GM21367 (cell line): ENCODE measurements at regions not wholly inside any gene's neighbourhood (a gene's known extent, or its start where the extent isn't known, plus 50 kb on each side); places are given as distances from the start of the nearest gene placed in this dataset.

Experiments
- ATAC-seq: cut with Tn5 transposase; IDR thresholded peaks from one replicate; pipeline ENCODE4 v1.9.1; 2021; ENCODE audit not compliant: unreplicated experiment

GRCh38 chr18:42184685-42185477 is 229.8 kb downstream of the PIK3C3 start:
- no peak for ATAC-seq

GRCh38 chr18:42185486-42185885 is 230.5 kb downstream of the PIK3C3 start:
- no peak for ATAC-seq

GRCh38 chr18:42187611-42188380 is 232.8 kb downstream of the PIK3C3 start:
- ATAC-seq: peak; percentile 61

GRCh38 chr18:42190643-42191042 is 235.6 kb downstream of the PIK3C3 start:
- ATAC-seq: no peak

DNA sequence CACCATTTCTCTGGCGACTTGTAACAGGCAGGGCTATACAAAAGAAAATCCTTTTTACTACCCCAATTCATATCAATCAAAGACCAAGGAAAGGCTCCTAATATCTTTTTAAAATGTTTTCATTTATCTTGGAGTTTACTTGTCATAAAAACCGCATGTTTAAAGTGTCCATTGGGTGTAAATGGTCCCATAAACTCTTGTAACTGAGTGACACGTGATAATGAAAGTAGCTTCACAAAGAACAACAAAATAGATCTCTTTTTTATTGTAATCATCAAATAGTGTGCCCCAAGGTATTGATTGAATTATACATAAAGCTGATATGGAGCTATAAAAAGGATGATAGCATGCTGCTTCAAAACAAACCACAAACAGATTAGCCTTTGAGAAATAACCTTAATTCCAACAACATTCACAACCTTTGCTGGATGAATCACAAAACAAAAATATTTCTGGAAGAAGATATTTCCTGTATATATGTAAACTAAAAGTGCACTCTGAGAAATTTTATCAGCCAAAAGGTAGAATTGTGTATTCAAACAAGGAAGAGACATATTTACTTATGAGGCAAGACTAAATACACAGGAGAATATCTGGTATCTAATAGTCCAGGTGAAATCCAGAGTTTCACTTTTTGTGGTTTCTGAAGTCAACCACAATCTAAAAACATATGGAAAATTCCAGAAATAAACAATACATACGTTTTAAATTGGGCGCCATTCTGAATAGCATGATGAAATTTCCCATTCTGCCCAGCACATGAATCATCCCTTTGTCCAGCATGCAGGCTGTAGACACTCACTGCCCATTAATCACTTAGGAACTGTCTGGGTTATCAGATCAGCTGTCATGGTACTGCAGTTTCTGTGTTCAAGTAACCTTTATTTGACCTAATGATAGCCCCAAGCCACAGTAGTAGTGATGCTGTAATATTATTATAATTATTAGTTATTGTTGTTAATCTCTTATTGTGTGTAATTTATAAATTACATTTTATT is 237.5 kb downstream of the PIK3C3 start:
- ATAC-seq: no peak

DNA sequence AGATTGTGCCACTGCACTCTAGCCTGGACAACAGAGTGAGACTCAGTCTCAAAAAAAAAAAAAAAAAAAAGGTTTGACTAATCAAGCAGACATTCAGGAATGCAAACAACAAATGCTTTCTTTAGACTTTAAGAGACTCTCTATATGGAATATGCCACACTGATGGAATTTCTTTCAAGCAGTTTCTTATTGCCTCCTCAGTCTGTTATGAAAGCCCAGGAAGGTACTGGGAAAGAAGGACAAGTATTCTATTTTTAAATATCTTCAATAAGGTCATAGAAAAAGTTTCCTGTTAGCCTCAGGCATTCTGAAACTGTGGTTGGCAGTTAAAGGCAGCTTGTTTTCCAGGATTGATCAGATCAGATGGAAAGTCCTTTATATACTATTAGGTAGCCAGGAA is 241.6 kb downstream of the PIK3C3 start:
- ATAC-seq: no peak

DNA sequence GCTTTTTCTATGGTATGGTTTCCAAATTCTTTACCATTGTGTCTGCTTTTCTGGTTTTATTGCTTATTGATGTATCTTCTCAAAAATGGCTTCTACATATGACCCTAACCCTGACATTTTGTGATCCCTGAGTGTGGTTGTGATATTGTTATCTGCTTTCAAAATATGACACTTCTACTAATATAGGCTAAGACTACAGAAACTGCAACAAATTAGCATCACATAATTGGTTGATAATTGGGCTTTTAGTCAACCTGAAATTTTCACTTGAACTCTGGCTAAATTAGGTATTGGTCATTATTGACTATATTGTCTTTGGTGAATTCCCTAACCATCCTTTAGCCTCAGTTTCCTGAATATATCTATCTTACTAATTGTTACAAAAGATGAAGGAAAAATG is 246.1 kb downstream of the PIK3C3 start:
- no peak for ATAC-seq

DNA sequence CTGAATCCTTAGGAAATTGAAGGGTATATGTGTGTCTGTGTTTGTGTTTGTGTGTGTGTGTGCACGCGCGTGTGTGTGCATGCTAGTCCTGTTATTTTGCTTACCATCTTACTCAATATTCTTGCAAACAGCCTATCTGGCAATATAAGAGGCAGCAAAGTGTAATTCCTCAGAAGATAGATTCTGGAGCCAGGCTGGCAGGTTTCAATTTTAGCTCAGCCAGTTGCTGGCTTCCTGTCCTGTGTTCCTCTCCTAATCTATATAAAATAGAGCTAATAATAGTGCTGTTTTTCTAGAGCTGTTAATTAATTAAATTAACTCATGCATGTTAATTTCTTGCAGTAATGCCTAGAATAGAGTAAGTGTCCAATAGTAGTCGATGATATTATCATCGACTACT is 256.2 kb downstream of the PIK3C3 start:
- no peak for ATAC-seq

DNA sequence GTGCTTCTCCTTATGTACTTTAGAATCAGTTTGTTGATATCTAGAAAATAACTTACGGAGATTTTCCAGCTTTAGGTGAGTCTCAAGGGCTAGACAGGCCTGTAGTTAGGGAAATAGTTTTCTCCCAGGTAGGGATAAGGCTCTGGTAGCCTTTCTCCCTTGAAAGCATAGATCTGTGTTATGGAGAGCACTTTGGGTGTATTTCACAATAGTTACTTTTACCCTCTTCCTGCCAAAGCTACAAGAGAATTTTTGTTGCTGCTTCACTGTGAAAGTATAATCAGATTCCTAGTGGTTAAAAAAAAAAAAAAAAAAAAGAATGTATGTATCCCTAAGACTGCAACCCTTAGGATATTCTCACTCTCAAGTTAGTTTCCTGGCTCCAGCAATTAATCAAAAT is 267.5 kb downstream of the PIK3C3 start:
- no peak for ATAC-seq

DNA sequence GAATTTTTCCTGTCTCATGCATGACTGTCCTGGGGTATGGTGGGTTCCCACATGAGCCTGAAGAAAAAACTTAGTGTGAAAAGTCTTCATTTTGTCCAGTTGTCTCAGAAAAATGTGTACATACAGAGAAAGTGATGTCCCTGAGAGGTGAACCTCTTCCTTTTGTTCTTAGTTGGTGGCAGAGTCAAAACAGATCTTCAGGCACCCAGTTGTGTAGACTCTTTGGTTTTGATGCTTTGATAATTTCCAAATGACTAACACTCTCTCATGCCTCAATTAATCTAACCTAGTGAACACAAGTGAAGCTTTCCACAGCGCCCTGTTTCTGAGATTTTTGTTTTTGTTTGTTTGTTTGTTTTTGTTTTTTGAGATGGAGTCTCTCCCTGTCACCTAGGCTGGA is 273.5 kb downstream of the PIK3C3 start:
- no peak for ATAC-seq

GRCh38 chr18:42229211-42230210 is 274.5 kb downstream of the PIK3C3 start:
- peak; percentile 95 for ATAC-seq

DNA sequence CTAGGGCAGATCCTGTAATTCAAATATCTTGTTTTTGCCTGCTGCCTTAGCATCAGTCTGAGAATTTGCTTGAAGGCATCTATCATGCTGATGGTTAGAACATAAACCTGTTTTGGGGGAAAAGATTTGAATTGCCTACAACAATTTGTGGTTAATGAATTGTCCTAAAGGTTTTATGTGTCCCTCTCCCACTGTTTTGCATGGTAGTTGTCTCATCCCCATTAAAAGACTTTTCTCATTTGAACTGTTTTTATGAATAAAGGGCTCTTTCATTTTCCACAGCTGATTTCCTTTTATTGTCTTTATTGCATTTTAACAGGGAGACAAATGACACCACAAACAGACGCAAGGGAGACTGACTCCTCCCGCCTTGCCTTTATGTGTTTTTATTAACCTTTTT is 275.6 kb downstream of the PIK3C3 start:
- no peak for ATAC-seq

DNA sequence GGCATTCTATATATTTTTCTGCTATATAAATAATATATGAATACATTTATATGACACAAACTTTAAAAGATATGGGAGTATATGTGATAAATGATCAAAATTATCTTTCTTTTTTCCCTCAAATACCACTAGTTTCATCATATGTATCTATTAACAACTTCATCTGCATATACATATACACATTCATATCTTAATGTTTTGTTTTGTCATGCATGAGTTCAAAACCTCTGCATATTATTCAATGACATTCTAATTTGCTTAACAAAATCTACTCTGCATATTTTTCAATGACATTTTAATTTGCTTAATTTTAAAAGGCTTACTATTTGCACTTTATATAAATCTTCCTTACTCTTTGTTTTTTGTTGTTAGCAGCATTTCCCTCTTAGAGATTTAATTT is 276.2 kb downstream of the PIK3C3 start:
- no peak for ATAC-seq

GRCh38 chr18:42231796-42232195 is 276.8 kb downstream of the PIK3C3 start:
- no peak for ATAC-seq

GRCh38 chr18:42233908-42234307 is 278.9 kb downstream of the PIK3C3 start:
- ATAC-seq: no peak

DNA sequence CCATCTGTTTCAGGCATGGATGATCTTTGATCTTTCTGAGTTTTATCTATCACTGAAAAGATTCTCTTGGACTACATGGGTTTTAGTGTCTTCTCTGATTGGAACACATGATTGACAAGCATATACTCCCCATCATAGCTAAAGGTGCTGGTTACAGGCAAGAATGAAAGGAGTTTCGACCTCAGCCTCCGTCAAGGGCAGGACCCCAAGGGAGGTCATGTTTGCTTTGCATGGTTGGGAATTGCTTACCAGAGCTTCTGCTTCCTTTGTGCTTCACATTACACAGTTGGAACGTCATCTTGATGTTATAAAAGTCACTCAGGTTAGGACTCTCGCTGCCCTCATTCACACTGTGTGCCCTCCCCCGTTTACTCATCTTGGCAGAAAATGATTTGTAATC is 287.7 kb downstream of the PIK3C3 start:
- ATAC-seq: no peak

GRCh38 chr18:42245137-42245536 is 290.1 kb downstream of the PIK3C3 start:
- no peak for ATAC-seq

GRCh38 chr18:42255908-42256765 is 301.1 kb downstream of the PIK3C3 start:
- ATAC-seq: no peak
